Thyroid gland (tissue), 4 donors: ENCODE measurements at regions not wholly inside any gene's neighbourhood (a gene's known extent, or its start where the extent isn't known, plus 50 kb on each side); places are given as distances from the start of the nearest gene placed in this dataset.

ENCODE experiments used
- CTCF ChIP-seq, 6 experiments: fragments of 200-600 bp in 3 of 6; fragments of 450-650 bp in 3 of 6; sonication (generic) in 3 of 6; IDR thresholded peaks; one replicate each; pipeline ENCODE4 v1.5.1; 2016 to 2019; ENCODE audit warnings: antibody characterized with exemption in 6 of 6, mild to moderate bottlenecking in 2 of 6, inconsistent platforms in 1 of 6, moderate library complexity in 1 of 6
- POLR2A ChIP-seq, 2 donors: fragments of 450-650 bp; IDR thresholded peaks; one replicate each; pipeline ENCODE4 v1.6.1; 2017; ENCODE audit warnings: antibody characterized with exemption in 2 of 2, mild to moderate bottlenecking in 2 of 2, moderate library complexity in 1 of 2

- no peak for TF ChIP-seq CTCF (IDR thresholded peaks at IDR 0.05)
- no peak for TF ChIP-seq POLR2A (IDR thresholded peaks at IDR 0.05)
These were observed 742.8 kb downstream of the FAM181B start for GRCh38 chr11:81990659-81991443.
